Naive thymus-derived CD4-positive, alpha-beta T cell (primary cell): ENCODE measurements at regions not wholly inside any gene's neighbourhood (a gene's known extent, or its start where the extent isn't known, plus 50 kb on each side); places are given as distances from the start of the nearest gene placed in this dataset.

Experiments used
- ATAC-seq: fragments of 150-1000 bp; cut with Tn5 transposase; 2 replicates; pipeline ENCODE4 v1.10.0; 2021; ENCODE audit warnings: mild to moderate bottlenecking, moderate library complexity
- CTCF ChIA-PET: fragments of 350-600 bp; sonication (Branson Sonifier 250); formaldehyde crosslinking; loops from one replicate; lab custom pipeline; 2021; ENCODE audit warnings: antibody characterized with exemption; lab: Charles Lee
- POLR2A ChIA-PET: fragments of 350-600 bp; sonication (Branson Sonifier 250); formaldehyde crosslinking; loops from one replicate; lab custom pipeline; 2021; ENCODE audit warnings: antibody characterized with exemption, inconsistent platforms; lab: Charles Lee
- DNase-seq, 9 donors: peaks; one replicate each; pipeline versions ENCODE4 v3.0.0 to v3.0.0-alpha.2; 2020 to 2022; ENCODE audit warnings: mixed read lengths in 1 of 9
- H3K27ac ChIP-seq: one replicate; pipeline ENCODE4 v1.7.0; 2013; ENCODE audit warnings: mild to moderate bottlenecking, low read depth, low read length, moderate library complexity
- H3K27me3 ChIP-seq, 2 donors: one replicate each; pipeline ENCODE4 v1.7.0; 2013; ENCODE audit warnings: low read length in 2 of 2, mild to moderate bottlenecking in 2 of 2, moderate library complexity in 2 of 2; ENCODE audit not compliant: control insufficient read depth in 2 of 2, insufficient read depth in 2 of 2
- H3K36me3 ChIP-seq, 3 experiments: 1 replicate in 2 of 3; 2 replicates in 1 of 3; pipeline ENCODE4 v1.7.0; 2013; ENCODE audit warnings: low read length in 3 of 3, mild to moderate bottlenecking in 3 of 3, moderate library complexity in 1 of 3; ENCODE audit not compliant: insufficient read depth in 3 of 3, control insufficient read depth in 2 of 3
- H3K4me1 ChIP-seq, 2 donors: one replicate each; pipeline ENCODE4 v1.7.0; 2013; ENCODE audit warnings: low read length in 2 of 2, mild to moderate bottlenecking in 2 of 2, moderate library complexity in 1 of 2; ENCODE audit not compliant: control insufficient read depth in 2 of 2, insufficient read depth in 2 of 2
- H3K4me3 ChIP-seq: 2 replicates; pipeline ENCODE4 v1.7.0; 2013; ENCODE audit warnings: mild to moderate bottlenecking, low read length
- H3K9me3 ChIP-seq, 3 experiments: 1 replicate in 2 of 3; 2 replicates in 1 of 3; pipeline ENCODE4 v1.7.0; 2013; ENCODE audit warnings: low read length in 3 of 3; ENCODE audit not compliant: control insufficient read depth in 2 of 3
- H3K27ac Mint-ChIP-seq, 9 donors: one replicate each; pipeline ENCODE4 v1.8.0; 2020 to 2022; ENCODE audit warnings: mixed read lengths in 9 of 9, mild to moderate bottlenecking in 8 of 9, moderate library complexity in 5 of 9, inconsistent platforms in 2 of 9
- H3K27me3 Mint-ChIP-seq, 5 donors: one replicate each; pipeline ENCODE4 v1.8.0; 2021 to 2022; ENCODE audit warnings: mixed read lengths in 5 of 5, mild to moderate bottlenecking in 1 of 5
- H3K36me3 Mint-ChIP-seq, 5 donors: one replicate each; pipeline ENCODE4 v1.8.0; 2020 to 2022; ENCODE audit warnings: mixed read lengths in 5 of 5, mild to moderate bottlenecking in 3 of 5, inconsistent platforms in 1 of 5
- H3K4me1 Mint-ChIP-seq, 7 donors: one replicate each; pipeline ENCODE4 v1.8.0; 2020 to 2022; ENCODE audit warnings: mixed read lengths in 7 of 7, mild to moderate bottlenecking in 3 of 7, inconsistent platforms in 1 of 7
- H3K4me3 Mint-ChIP-seq, 10 donors: one replicate each; pipeline ENCODE4 v1.8.0; 2020 to 2022; ENCODE audit warnings: mild to moderate bottlenecking in 10 of 10, mixed read lengths in 10 of 10, moderate library complexity in 6 of 10, inconsistent platforms in 2 of 10
- H3K9me3 Mint-ChIP-seq, 11 donors: one replicate each; pipeline ENCODE4 v1.8.0; 2020 to 2022; ENCODE audit warnings: mixed read lengths in 11 of 11, mild to moderate bottlenecking in 4 of 11, inconsistent platforms in 1 of 11, moderate library complexity in 1 of 11
- intact Hi-C, 2 donors: fragments of 100-400 bp; cut with micrococcal nuclease; formaldehyde crosslinking; loops; one replicate each; pipeline ENCODE4 v1.15.1; 2023

GRCh38 chr20:17868700-17869231 is 99.8 kb downstream of the SNX5 start:
- Histone ChIP-seq H3K9me3 (no peaks in the 10 kb centered on the region), H3K27ac (no peak overlapping the region), H3K27me3 (no peaks in the 10 kb centered on the region), H3K36me3 (no peaks in the 10 kb centered on the region), H3K4me1 (no peaks in the 10 kb centered on the region), H3K4me3 (no peak overlapping the region)
- POLR2A ChIA-PET = no interaction called here
- Mint-ChIP-seq H3K36me3 (no peaks in the 10 kb centered on the region), H3K27ac (no peak overlapping the region), H3K4me1 (peaks cover 4 to 20% (median 12%) of the 10 kb centered on the region in 7 donors), H3K9me3 (no peaks in the 10 kb centered on the region), H3K27me3 (peaks cover 5 to 40% (median 21%) of the 10 kb centered on the region in 5 donors), H3K4me3 (no peak overlapping the region)
- ATAC-seq (no peak), DNase-seq (no peak)
- CTCF ChIA-PET = no interaction called here
- intact Hi-C loops = no loop called here

GRCh38 chr20:17868151-17868550 is 100.4 kb downstream of the SNX5 start:
- H3K9me3 ChIP-seq = no peaks in the 10 kb centered on the region
- no peaks in the 10 kb centered on the region for H3K9me3 Mint-ChIP-seq
- DNase-seq (no peak), ATAC-seq (no peak)
- no peak overlapping the region for H3K27ac ChIP-seq
- intact Hi-C loops = no loop called here
- H3K36me3 Mint-ChIP-seq = no peaks in the 10 kb centered on the region
- POLR2A ChIA-PET = no interaction called here
- no peak overlapping the region for H3K27ac Mint-ChIP-seq
- peaks cover 5 to 40% (median 21%) of the 10 kb centered on the region in 5 donors for H3K27me3 Mint-ChIP-seq
- H3K4me1 ChIP-seq = no peaks in the 10 kb centered on the region
- H3K4me3 Mint-ChIP-seq = no peak overlapping the region
- H3K4me1 Mint-ChIP-seq = peaks cover 4 to 20% (median 12%) of the 10 kb centered on the region in 7 donors
- CTCF ChIA-PET = no interaction called here
- no peak overlapping the region for H3K4me3 ChIP-seq
- no peaks in the 10 kb centered on the region for H3K36me3 ChIP-seq
- no peaks in the 10 kb centered on the region for H3K27me3 ChIP-seq

DNA sequence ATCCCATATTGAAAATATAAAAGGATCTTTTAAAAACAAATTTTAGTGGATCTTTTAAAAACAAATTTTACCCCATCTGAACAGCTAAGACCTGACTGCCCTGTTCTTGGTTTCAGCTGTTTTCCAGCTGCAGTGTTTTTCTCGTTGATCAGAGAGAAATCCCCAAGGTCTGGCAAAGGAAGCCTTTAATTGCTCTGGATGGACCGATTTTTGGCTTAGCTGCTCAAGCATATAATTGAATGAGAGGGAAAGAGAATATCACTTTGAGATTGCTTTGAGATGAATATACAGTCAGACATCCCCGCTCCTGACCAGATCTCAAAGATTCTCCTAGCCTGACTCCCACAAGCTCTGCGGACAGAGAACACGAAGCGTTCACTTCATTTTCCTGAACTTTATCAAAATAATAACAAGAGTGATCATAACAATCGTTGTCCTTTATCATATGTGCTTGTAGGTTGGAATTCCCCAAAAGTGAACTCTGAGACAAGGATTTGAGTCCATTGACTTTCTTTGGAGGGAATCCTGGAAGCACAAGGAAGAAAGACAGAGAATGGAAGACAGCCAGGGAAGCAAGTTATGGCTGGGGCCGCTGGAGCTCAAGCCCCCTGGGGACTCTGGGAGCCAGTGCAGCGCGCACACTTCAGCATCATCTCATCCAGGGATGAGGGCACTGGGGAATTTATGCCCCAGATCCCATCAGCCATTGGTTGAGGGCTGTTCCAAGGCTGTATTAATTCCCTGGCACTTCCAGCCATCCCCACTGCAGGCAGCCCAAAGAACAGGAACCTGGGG is 101.3 kb downstream of the SNX5 start:
- intact Hi-C loops = no loop called here
- no peaks in the 10 kb centered on the region for H3K9me3 Mint-ChIP-seq
- H3K36me3 Mint-ChIP-seq = no peaks in the 10 kb centered on the region
- peaks cover 8 to 42% (median 24%) of the 10 kb centered on the region in 5 donors for H3K27me3 Mint-ChIP-seq
- H3K9me3 ChIP-seq = no peaks in the 10 kb centered on the region
- ChIA-PET CTCF (no interaction called here), POLR2A (no interaction called here)
- DNase-seq (no peak), ATAC-seq (no peak)
- no peaks in the 10 kb centered on the region for H3K36me3 ChIP-seq
- no peak overlapping the region for H3K27ac ChIP-seq
- no peak overlapping the region for H3K27ac Mint-ChIP-seq
- H3K4me1 ChIP-seq = no peaks in the 10 kb centered on the region
- H3K4me1 Mint-ChIP-seq = peaks cover 4 to 13% (median 11%) of the 10 kb centered on the region in 7 donors
- no peak overlapping the region for H3K4me3 Mint-ChIP-seq
- no peaks in the 10 kb centered on the region for H3K27me3 ChIP-seq
- H3K4me3 ChIP-seq = no peak overlapping the region

DNA sequence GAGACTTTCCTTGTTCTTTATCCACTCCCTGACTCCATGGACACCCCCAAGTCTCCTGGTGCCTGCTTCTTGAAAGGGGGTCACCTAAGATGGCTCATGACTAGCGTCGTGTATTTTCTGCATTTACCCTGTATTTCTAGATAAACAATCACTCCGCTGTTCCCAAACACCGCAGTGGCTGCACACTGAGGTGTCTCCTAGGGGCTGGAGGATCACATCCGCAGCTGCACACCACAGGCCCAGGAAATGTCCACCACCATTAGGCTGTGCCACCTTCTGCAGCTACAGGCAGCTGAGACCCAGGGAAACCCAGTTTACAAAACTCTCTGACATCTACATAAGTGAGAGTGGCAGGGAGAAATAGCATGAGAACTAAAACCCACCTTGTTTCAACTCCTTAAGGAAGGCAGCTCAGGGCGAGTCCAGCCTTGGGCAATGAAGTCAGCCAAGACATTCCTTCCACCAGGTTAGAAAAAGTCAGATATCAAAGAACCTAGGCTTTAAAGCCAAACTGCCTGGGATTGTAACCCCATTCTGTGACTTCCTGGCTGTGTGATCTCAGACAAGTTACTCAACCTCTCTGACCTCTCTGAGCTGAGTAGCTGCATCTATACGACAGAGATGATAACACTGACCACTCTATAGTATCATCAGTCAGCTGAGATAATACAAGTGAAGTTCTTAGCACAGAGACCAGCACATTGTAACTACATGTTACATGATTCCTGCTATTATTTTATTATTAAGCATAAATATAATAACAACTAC is 102.2 kb downstream of the SNX5 start:
- H3K4me3 Mint-ChIP-seq = no peak overlapping the region
- DNase-seq (no peak), ATAC-seq (no peak)
- H3K27me3 Mint-ChIP-seq = peaks cover 14 to 37% (median 24%) of the 10 kb centered on the region in 5 donors
- intact Hi-C loops = no loop called here
- Histone ChIP-seq H3K4me1 (no peaks in the 10 kb centered on the region), H3K27ac (no peak overlapping the region), H3K9me3 (no peaks in the 10 kb centered on the region), H3K4me3 (no peak overlapping the region), H3K27me3 (no peaks in the 10 kb centered on the region), H3K36me3 (no peaks in the 10 kb centered on the region)
- no peaks in the 10 kb centered on the region for H3K9me3 Mint-ChIP-seq
- CTCF ChIA-PET = interaction anchor here (0.6 kb wide), 1 partner anchor 62 kb away, joined by 3 read pairs; no protein-coding TSS in a partner anchor
- H3K27ac Mint-ChIP-seq = peak overlapping the region in 1 of 9 donors; percentile 21
- no peaks in the 10 kb centered on the region for H3K36me3 Mint-ChIP-seq
- POLR2A ChIA-PET = no interaction called here
- peaks cover 0 to 4% (median 2%) of the 10 kb centered on the region in 7 donors for H3K4me1 Mint-ChIP-seq

DNA sequence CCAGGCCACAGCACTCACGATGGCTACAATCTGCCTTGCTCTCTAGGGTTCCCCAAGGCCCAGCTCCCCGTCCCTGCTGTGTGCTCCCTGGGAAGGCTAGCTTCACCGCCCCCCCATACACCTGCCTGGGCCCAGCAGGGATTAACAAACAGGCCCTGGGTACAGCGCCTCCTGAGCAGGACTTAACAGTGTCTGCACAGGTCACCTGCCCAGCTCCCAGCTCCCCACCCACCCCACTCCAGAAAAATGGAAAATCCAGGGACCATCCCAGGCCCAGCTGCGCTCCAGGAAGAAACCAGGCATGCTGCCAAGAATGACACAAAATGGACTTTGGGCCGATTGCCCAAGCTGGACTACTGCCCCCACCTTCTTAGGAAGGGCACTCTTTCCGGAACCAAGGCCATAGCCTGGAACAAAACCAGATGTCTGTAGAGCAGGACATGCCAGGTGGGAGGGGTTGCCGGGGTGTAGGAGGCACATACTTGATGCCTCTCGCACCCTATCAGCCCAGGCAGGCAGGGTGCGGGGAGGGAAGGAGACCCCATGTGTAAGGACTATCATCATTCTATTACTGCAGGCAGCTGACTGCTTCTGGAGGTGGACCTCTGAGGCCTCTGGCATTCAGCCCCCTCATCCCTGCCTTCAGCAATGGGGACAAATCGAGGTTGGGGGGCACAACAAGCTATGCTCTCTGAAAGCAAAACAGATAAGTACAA is 104.9 kb downstream of the SNX5 start:
- Mint-ChIP-seq H3K27ac (no peak overlapping the region), H3K27me3 (peaks cover 25 to 30% (median 28%) of the 10 kb centered on the region in 5 donors), H3K4me3 (no peak overlapping the region), H3K9me3 (no peaks in the 10 kb centered on the region), H3K36me3 (no peaks in the 10 kb centered on the region), H3K4me1 (peaks cover 0 to 14% (median 6%) of the 10 kb centered on the region in 7 donors)
- DNase-seq (no peak), ATAC-seq (no peak)
- intact Hi-C loops = no loop called here
- POLR2A ChIA-PET = no interaction called here
- Histone ChIP-seq H3K27ac (no peak overlapping the region), H3K27me3 (no peaks in the 10 kb centered on the region), H3K36me3 (no peaks in the 10 kb centered on the region), H3K4me1 (peaks cover 0 to 14% of the 10 kb centered on the region in 2 donors), H3K4me3 (no peak overlapping the region), H3K9me3 (no peaks in the 10 kb centered on the region)
- CTCF ChIA-PET = no interaction called here

DNA sequence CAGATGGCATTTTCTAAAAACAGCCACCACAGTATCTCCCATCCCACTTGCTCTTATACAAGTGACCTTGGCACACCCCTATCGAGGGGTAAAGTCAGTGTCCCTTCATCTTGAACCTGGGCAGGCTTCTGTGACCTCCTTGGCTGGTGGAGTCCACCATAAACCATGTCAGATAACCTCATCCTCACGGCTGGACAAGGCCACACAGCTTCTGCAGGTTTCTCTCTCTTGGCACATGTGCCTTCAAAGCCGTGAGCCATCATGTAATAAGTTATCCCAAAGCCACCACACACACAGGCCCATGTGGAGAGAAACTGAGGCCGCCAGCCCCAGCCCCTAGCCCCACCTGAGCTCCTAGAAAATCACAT is 105.4 kb downstream of the SNX5 start:
- no peak overlapping the region for H3K4me3 ChIP-seq
- CTCF ChIA-PET = no interaction called here
- H3K36me3 ChIP-seq = no peaks in the 10 kb centered on the region
- H3K27ac Mint-ChIP-seq = no peak overlapping the region
- H3K4me1 Mint-ChIP-seq = peaks cover 0 to 14% (median 6%) of the 10 kb centered on the region in 7 donors
- H3K27me3 ChIP-seq = no peaks in the 10 kb centered on the region
- no peaks in the 10 kb centered on the region for H3K9me3 ChIP-seq
- peaks cover 0 to 14% of the 10 kb centered on the region in 2 donors for H3K4me1 ChIP-seq
- no peak overlapping the region for H3K4me3 Mint-ChIP-seq
- POLR2A ChIA-PET = no interaction called here
- no peak overlapping the region for H3K27ac ChIP-seq
- H3K9me3 Mint-ChIP-seq = no peaks in the 10 kb centered on the region
- no peaks in the 10 kb centered on the region for H3K36me3 Mint-ChIP-seq
- no peak for DNase-seq
- peaks cover 21 to 29% (median 28%) of the 10 kb centered on the region in 5 donors for H3K27me3 Mint-ChIP-seq
- ATAC-seq = no peak
- intact Hi-C loops = no loop called here
